Fibroblast of lung (primary cell): ENCODE measurements at regions not wholly inside any gene's neighbourhood (a gene's known extent, or its start where the extent isn't known, plus 50 kb on each side); places are given as distances from the start of the nearest gene placed in this dataset.
"Not testable (repeated sequence)": the region's sequence is repeated elsewhere in the genome, so short reads cannot be mapped to it uniquely, and the experiment has no call there.

Source experiments
- DNase-seq, 2 donors: peaks; one replicate each; pipeline versions ENCODE4 v3.0.0 to v3.0.0-alpha.2; 2010; ENCODE audit warnings: low read depth in 2 of 2
- H2AFZ ChIP-seq: 2 replicates; pipeline ENCODE4 v1.5.1; 2012; ENCODE audit warnings: low read length, control low read depth, inconsistent platforms
- H3K27ac ChIP-seq: 2 replicates; pipeline ENCODE4 v1.5.1; 2011; ENCODE audit warnings: low read length, control low read depth; ENCODE audit not compliant: insufficient read depth
- H3K27me3 ChIP-seq: 2 replicates; pipeline ENCODE4 v1.5.1; 2011; ENCODE audit warnings: mild to moderate bottlenecking, low read length; ENCODE audit not compliant: control insufficient read depth, insufficient read depth
- H3K36me3 ChIP-seq: 2 replicates; pipeline ENCODE4 v1.5.1; 2011; ENCODE audit warnings: low read length; ENCODE audit not compliant: control insufficient read depth, insufficient read depth
- H3K4me1 ChIP-seq: 2 replicates; pipeline ENCODE4 v1.5.1; 2011; ENCODE audit warnings: low read length; ENCODE audit not compliant: control insufficient read depth, insufficient read depth; ENCODE audit errors: extremely low read depth
- H3K4me2 ChIP-seq: 2 replicates; pipeline ENCODE4 v1.5.1; 2011; ENCODE audit warnings: low read length, control low read depth; ENCODE audit not compliant: insufficient read depth; ENCODE audit errors: extremely low read depth
- H3K4me3 ChIP-seq, 4 experiments: fragments of 200-600 bp in 1 of 4; sonication (generic) in 1 of 4; replicated peaks in 1 of 4; 2 replicates each; pipeline ENCODE4 v1.5.1; 2011 to 2016; ENCODE audit warnings: low read length in 4 of 4, low read depth in 3 of 4, mild to moderate bottlenecking in 3 of 4, control low read depth in 2 of 4, inconsistent platforms in 1 of 4, mixed read lengths in 1 of 4; ENCODE audit not compliant: insufficient read depth in 1 of 4; ENCODE audit errors: control extremely low read depth in 1 of 4
- H3K79me2 ChIP-seq: 2 replicates; pipeline ENCODE4 v1.5.1; 2012; ENCODE audit warnings: mild to moderate bottlenecking, low read length, inconsistent platforms; ENCODE audit not compliant: control insufficient read depth, insufficient read depth
- H3K9ac ChIP-seq: 2 replicates; pipeline ENCODE4 v1.5.1; 2011; ENCODE audit warnings: mild to moderate bottlenecking, low read length, control low read depth; ENCODE audit not compliant: insufficient read depth
- H3K9me3 ChIP-seq: 2 replicates; pipeline ENCODE4 v1.5.1; 2012; ENCODE audit warnings: low read depth, low read length; ENCODE audit not compliant: control insufficient read depth, insufficient read depth
- H4K20me1 ChIP-seq: 2 replicates; pipeline ENCODE4 v1.5.1; 2011; ENCODE audit warnings: low read length; ENCODE audit not compliant: control insufficient read depth, insufficient read depth; ENCODE audit errors: extremely low read depth
- CTCF ChIP-seq, 2 donors: IDR thresholded peaks in 1 of 2; conservative IDR thresholded peaks in 1 of 2; 1 replicate in 1 of 2; 2 replicates in 1 of 2; pipeline ENCODE4 v1.5.1; 2011 to 2012; ENCODE audit warnings: low read length in 2 of 2, control low read depth in 1 of 2, inconsistent platforms in 1 of 2, low read depth in 1 of 2, mild to moderate bottlenecking in 1 of 2
- EZH2 ChIP-seq: IDR thresholded peaks from 2 replicates; pipeline ENCODE4 v1.5.1; 2012; ENCODE audit warnings: low read length, control low read depth, mild to moderate bottlenecking; ENCODE audit errors: missing control alignments

- H3K4me2 ChIP-seq: no peak overlapping the region
- no peak for DNase-seq
- H3K27ac ChIP-seq: no peak overlapping the region
Observed at GRCh38 chr1:102529446-102529845, 532.7 kb upstream of the OLFM3 start.

GRCh38 chr1:102500758-102501157 lies 504.0 kb upstream of the OLFM3 start:
- H3K9ac ChIP-seq: no peak overlapping the region
- no peaks in the 10 kb centered on the region for H3K9me3 ChIP-seq
- H3K79me2 ChIP-seq: no peaks in the 10 kb centered on the region
- no peaks in the 10 kb centered on the region for H4K20me1 ChIP-seq
- no peak overlapping the region for H2AFZ ChIP-seq
- no peaks in the 10 kb centered on the region for H3K36me3 ChIP-seq
- no peak overlapping the region for H3K4me3 ChIP-seq
- TF ChIP-seq CTCF (conservative IDR thresholded peaks at IDR 0.05 in 1 of 2, IDR thresholded peaks at IDR 0.05 in 1 of 2; ENCODE audit: low read depth in 1 of 2, low read length in 2 of 2): no peak
- no peak for TF ChIP-seq EZH2
- no peaks in the 10 kb centered on the region for H3K4me1 ChIP-seq
- DNase-seq: no peak
- H3K4me2 ChIP-seq: no peak overlapping the region
- no peaks in the 10 kb centered on the region for H3K27me3 ChIP-seq
- H3K27ac ChIP-seq: no peak overlapping the region

More at GRCh38 chr1:102529446-102529845, 532.7 kb upstream of the OLFM3 start:
- Histone ChIP-seq H3K9ac (no peak overlapping the region), H2AFZ (no peak overlapping the region), H3K9me3 (no peaks in the 10 kb centered on the region), H3K79me2 (no peaks in the 10 kb centered on the region), H4K20me1 (no peaks in the 10 kb centered on the region), H3K36me3 (no peaks in the 10 kb centered on the region), H3K4me1 (no peaks in the 10 kb centered on the region), H3K27me3 (no peaks in the 10 kb centered on the region), H3K4me3 (no peak overlapping the region)
- TF ChIP-seq CTCF (conservative IDR thresholded peaks at IDR 0.05 in 1 of 2, IDR thresholded peaks at IDR 0.05 in 1 of 2; ENCODE audit: low read depth in 1 of 2, low read length in 2 of 2) (no peak), EZH2 (no peak)

GRCh38 chr1:102498929-102499328 lies 502.2 kb upstream of the OLFM3 start:
- no peak for DNase-seq
- TF ChIP-seq CTCF (conservative IDR thresholded peaks at IDR 0.05 in 1 of 2, IDR thresholded peaks at IDR 0.05 in 1 of 2; ENCODE audit: low read depth in 1 of 2, low read length in 2 of 2) (no peak), EZH2 (no peak)
- H3K4me1 ChIP-seq: no peaks in the 10 kb centered on the region

GRCh38 chr1:102497810-102498209 lies 501.1 kb upstream of the OLFM3 start:
- H2AFZ ChIP-seq, DNase-seq, H3K9ac ChIP-seq, H4K20me1 ChIP-seq, H3K36me3 ChIP-seq, H3K27ac ChIP-seq, H3K4me2 ChIP-seq, H3K4me3 ChIP-seq, H3K4me1 ChIP-seq, H3K27me3 ChIP-seq, H3K79me2 ChIP-seq, H3K9me3 ChIP-seq: not testable (repeated sequence)

More at GRCh38 chr1:102498929-102499328, 502.2 kb upstream of the OLFM3 start:
- Histone ChIP-seq H3K27ac (no peak overlapping the region), H3K9ac (no peak overlapping the region), H3K4me3 (no peak overlapping the region), H2AFZ (no peak overlapping the region), H3K36me3 (no peaks in the 10 kb centered on the region), H4K20me1 (no peaks in the 10 kb centered on the region), H3K79me2 (no peaks in the 10 kb centered on the region), H3K27me3 (no peaks in the 10 kb centered on the region), H3K4me2 (no peak overlapping the region), H3K9me3 (no peaks in the 10 kb centered on the region)
